ENCODE measurements at regions not wholly inside any gene's neighbourhood (a gene's known extent, or its start where the extent isn't known, plus 50 kb on each side); places are given as distances from the start of the nearest gene placed in this dataset.

DNA sequence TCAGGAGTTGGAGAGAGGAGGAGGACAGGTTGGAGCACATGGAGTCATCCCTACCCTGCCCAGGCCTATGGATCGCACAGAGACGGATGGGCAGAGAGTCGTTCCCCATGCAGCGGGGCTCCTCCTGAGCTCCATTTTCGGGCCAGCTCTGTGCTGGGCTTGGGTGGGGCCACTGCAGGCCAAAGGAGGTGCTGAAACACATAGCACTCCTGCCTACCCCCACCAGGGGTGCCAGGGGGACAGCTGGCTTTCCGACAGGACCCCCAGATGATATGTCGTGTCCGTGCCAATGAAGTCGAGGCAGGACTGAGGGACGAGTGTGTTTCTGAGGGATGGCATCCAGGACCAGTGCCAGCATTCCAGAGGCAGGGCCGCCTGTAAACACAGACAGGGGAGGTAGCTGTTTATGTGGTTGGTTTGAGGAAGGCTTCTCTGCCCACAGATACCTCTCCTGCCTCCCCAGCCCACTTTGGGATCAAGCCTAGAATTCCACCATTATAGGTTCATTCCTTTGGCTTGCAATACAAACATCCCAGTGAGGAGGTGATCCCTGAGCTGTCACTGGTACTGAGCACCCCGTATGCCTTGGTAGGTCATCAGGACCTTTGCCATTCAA is 116.6 kb downstream of the GLI2 start:
- TF ChIP-seq POLR2A (IDR thresholded peaks at IDR 0.05; ENCODE audit: low read depth, low read length), result no peak
- no peak for TF ChIP-seq POLR2AphosphoS5 (IDR thresholded peaks at IDR 0.05; ENCODE audit: low read depth, low read length)
- no peak for TF ChIP-seq TAF1 (IDR thresholded peaks at IDR 0.05; ENCODE audit: low read depth, low read length)
- no peak for TF ChIP-seq PAX5 (IDR thresholded peaks at IDR 0.05; ENCODE audit: insufficient read depth, low read length, severe bottlenecking)
